PC-9 (cell line): ENCODE measurements at regions not wholly inside any gene's neighbourhood (a gene's known extent, or its start where the extent isn't known, plus 50 kb on each side); places are given as distances from the start of the nearest gene placed in this dataset.

Source experiments
- BruUV-seq: library from RNA; stranded (reverse); fragments of 400-500 nt; replicated peaks from 2 replicates; lab custom pipeline; 2021; lab: Mats Ljungman, UMichigan
- CTCF ChIA-PET: fragments of 300-600 bp; sonication (Branson Sonifier 250); formaldehyde crosslinking; loops from one replicate; lab custom pipeline; 2022; ENCODE audit warnings: antibody characterized with exemption; lab: Charles Lee
- POLR2A ChIA-PET: fragments of 300-600 bp; sonication (Branson Sonifier 250); formaldehyde crosslinking; loops from one replicate; lab custom pipeline; 2022; ENCODE audit warnings: antibody characterized with exemption; ENCODE audit not compliant: unreplicated experiment; lab: Charles Lee
- DNase-seq, 2 experiments: peaks; one replicate each; pipeline versions ENCODE4 v3.0.0 to v3.0.0-alpha.2; 2015 to 2022; ENCODE audit warnings: mixed read lengths in 1 of 2
- H2AFZ ChIP-seq: fragments of 200-600 bp; sonication (generic); 2 replicates; pipeline ENCODE4 v1.8.1; 2017; ENCODE audit warnings: antibody characterized with exemption
- H3F3A ChIP-seq: fragments of 200-600 bp; sonication (generic); 2 replicates; pipeline ENCODE4 v1.8.1; 2017; ENCODE audit warnings: antibody characterized with exemption, mild to moderate bottlenecking, low read depth; ENCODE audit not compliant: insufficient read depth
- H3K27ac ChIP-seq: fragments of 200-600 bp; sonication (generic); 2 replicates; pipeline ENCODE4 v1.6.1; 2016; ENCODE audit warnings: mixed run types
- H3K27me3 ChIP-seq: fragments of 200-600 bp; sonication (generic); 2 replicates; pipeline ENCODE4 v1.6.1; 2016; ENCODE audit warnings: low read depth, mixed run types; ENCODE audit not compliant: insufficient read depth
- H3K36me3 ChIP-seq: fragments of 200-600 bp; sonication (generic); 2 replicates; pipeline ENCODE4 v1.6.1; 2016; ENCODE audit warnings: low read depth, mixed run types
- H3K4me1 ChIP-seq: fragments of 200-600 bp; sonication (generic); replicated peaks from 2 replicates; pipeline ENCODE4 v1.6.1; 2016; ENCODE audit warnings: mixed run types; ENCODE audit not compliant: insufficient read depth
- H3K4me2 ChIP-seq: fragments of 200-600 bp; sonication (generic); 2 replicates; pipeline ENCODE4 v1.6.1; 2017; ENCODE audit warnings: mixed run types
- H3K4me3 ChIP-seq: fragments of 200-600 bp; sonication (generic); 2 replicates; pipeline ENCODE4 v1.6.1; 2016; ENCODE audit warnings: mixed run types
- H3K79me2 ChIP-seq: fragments of 200-600 bp; sonication (generic); 2 replicates; pipeline ENCODE4 v1.6.1; 2017; ENCODE audit warnings: low read depth, mixed run types
- H3K9me2 ChIP-seq: fragments of 200-600 bp; sonication (generic); 2 replicates; pipeline ENCODE4 v1.8.1; 2017; ENCODE audit warnings: mild to moderate bottlenecking; ENCODE audit not compliant: insufficient read depth
- H3K9me3 ChIP-seq: fragments of 200-600 bp; sonication (generic); 2 replicates; pipeline ENCODE4 v1.8.1; 2016; ENCODE audit warnings: low read depth; ENCODE audit not compliant: insufficient read depth
- H4K20me1 ChIP-seq: fragments of 200-600 bp; sonication (generic); 2 replicates; pipeline ENCODE4 v1.8.1; 2017; ENCODE audit not compliant: insufficient read depth
- EZH2 ChIP-seq: fragments of 200-600 bp; sonication (generic); IDR thresholded peaks from 2 replicates; pipeline ENCODE4 v1.8.0; 2017; ENCODE audit warnings: antibody characterized with exemption, low read depth
- intact Hi-C: fragments of 100-400 bp; cut with micrococcal nuclease; formaldehyde crosslinking; loops from one replicate; pipeline ENCODE4 v1.10.0; 2022; ENCODE audit not compliant: unreplicated experiment
- TF ChIP-seq, protein P1 (sequence below): fragments of 200-600 bp; sonication (generic); conservative IDR thresholded peaks from 2 replicates; pipeline ENCODE4 v1.6.1; 2017; ENCODE audit warnings: mixed run types, antibody characterized with exemption, mild to moderate bottlenecking, moderate library complexity

DNA sequence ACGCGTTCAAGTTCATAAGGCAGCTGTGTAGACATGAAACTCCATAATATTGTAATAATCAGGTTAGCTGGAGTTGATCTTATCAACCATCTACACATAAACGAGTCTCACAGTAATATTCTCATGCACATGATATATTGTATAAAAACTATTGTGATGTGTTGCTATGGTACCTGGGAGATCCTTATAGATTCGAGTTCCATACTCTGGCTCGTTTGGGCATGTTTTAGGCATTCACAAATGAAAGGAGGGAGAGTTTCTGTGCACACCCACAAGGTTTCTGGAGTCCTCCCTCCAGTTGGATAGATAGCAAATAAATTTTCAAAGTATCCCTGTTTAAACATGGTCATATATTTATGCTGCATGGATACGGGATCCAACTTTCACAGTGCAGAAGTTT lies 567.5 kb upstream of the SLC35B3 start:
- Histone ChIP-seq H3K9me3 (no peaks in the 10 kb centered on the region), H2AFZ (no peak overlapping the region), H3K4me2 (no peak overlapping the region), H3K4me3 (no peak overlapping the region), H3K79me2 (no peaks in the 10 kb centered on the region), H3K9me2 (no peaks in the 10 kb centered on the region), H3K36me3 (no peaks in the 10 kb centered on the region), H3K27ac (no peak overlapping the region), H3K4me1 (no peaks in the 10 kb centered on the region), H3F3A (no peaks in the 10 kb centered on the region), H4K20me1 (no peaks in the 10 kb centered on the region), H3K27me3 (no peaks in the 10 kb centered on the region)
- POLR2A ChIA-PET = no interaction called here
- CTCF ChIA-PET = no interaction called here
- intact Hi-C loops = no loop called here
- TF ChIP-seq, protein P1, sequence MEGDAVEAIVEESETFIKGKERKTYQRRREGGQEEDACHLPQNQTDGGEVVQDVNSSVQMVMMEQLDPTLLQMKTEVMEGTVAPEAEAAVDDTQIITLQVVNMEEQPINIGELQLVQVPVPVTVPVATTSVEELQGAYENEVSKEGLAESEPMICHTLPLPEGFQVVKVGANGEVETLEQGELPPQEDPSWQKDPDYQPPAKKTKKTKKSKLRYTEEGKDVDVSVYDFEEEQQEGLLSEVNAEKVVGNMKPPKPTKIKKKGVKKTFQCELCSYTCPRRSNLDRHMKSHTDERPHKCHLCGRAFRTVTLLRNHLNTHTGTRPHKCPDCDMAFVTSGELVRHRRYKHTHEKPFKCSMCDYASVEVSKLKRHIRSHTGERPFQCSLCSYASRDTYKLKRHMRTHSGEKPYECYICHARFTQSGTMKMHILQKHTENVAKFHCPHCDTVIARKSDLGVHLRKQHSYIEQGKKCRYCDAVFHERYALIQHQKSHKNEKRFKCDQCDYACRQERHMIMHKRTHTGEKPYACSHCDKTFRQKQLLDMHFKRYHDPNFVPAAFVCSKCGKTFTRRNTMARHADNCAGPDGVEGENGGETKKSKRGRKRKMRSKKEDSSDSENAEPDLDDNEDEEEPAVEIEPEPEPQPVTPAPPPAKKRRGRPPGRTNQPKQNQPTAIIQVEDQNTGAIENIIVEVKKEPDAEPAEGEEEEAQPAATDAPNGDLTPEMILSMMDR = no peak
- no peak for TF ChIP-seq EZH2
- DNase-seq = no peak
- no TSS peak for BruUV-seq

DNA sequence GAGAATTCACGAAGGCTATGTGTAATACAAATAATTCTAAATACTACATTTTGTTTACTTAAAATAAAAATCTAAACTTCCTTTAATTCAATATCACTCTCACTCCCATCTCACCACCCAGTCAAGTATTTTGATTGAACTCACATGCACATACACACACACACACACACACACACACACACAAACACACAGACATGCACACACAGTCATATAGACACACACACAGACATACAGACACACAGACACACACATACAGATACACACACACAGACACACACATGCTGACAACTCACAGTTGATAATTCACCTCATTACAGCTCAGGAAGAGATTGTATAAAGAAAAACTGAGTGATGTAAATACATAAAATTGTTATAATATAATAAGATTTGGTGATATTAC lies 559.8 kb upstream of the SLC35B3 start:
- intact Hi-C loops = no loop called here
- no peak for TF ChIP-seq EZH2
- TF ChIP-seq, protein P1 = no peak

DNA sequence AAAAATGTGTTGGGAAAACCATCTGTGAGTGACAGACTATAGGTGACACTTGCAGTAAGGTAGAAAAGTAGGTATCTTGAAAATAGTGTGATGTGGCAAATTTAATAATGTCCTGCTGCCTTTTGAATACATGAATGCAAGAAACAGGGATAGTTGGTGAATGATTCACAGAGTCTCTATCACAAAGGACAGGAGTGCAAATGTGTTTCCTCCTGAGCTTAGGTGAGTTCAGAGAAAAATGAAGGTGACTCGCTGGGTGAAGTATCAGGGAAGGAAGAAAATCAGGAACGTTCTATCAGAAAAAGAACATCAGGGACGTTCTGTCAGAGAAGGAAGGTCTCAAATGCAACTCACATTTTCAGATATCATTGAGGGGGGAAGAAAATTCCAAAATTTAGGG lies 557.8 kb upstream of the SLC35B3 start:
- intact Hi-C loops = no loop called here
- DNase-seq = no peak

More for the DNA sequence above, 559.8 kb upstream of the SLC35B3 start:
- H2AFZ ChIP-seq = no peak overlapping the region
- no peak overlapping the region for H3K4me3 ChIP-seq
- H3K79me2 ChIP-seq = no peaks in the 10 kb centered on the region
- no peaks in the 10 kb centered on the region for H3F3A ChIP-seq
- no peaks in the 10 kb centered on the region for H3K27me3 ChIP-seq
- no TSS peak for BruUV-seq
- ChIA-PET POLR2A (interaction anchor here (0.6 kb wide), 1 partner anchor 1412 kb away, joined by 14 read pairs; no protein-coding TSS in a partner anchor), CTCF (no interaction called here)
- H3K4me2 ChIP-seq = no peak overlapping the region
- no peaks in the 10 kb centered on the region for H3K36me3 ChIP-seq
- H3K27ac ChIP-seq = no peak overlapping the region
- H4K20me1 ChIP-seq = no peaks in the 10 kb centered on the region
- DNase-seq = no peak
- no peaks in the 10 kb centered on the region for H3K9me2 ChIP-seq
- no peaks in the 10 kb centered on the region for H3K4me1 ChIP-seq
- H3K9me3 ChIP-seq = no peaks in the 10 kb centered on the region

More for the DNA sequence above, 557.8 kb upstream of the SLC35B3 start:
- H3K4me1 ChIP-seq = no peaks in the 10 kb centered on the region
- H2AFZ ChIP-seq = no peak overlapping the region
- no peaks in the 10 kb centered on the region for H3K9me3 ChIP-seq
- H3K9me2 ChIP-seq = no peaks in the 10 kb centered on the region
- no peaks in the 10 kb centered on the region for H3K36me3 ChIP-seq
- H3K4me2 ChIP-seq = no peak overlapping the region
- CTCF ChIA-PET = no interaction called here
- POLR2A ChIA-PET = no interaction called here
- H3K27me3 ChIP-seq = no peaks in the 10 kb centered on the region
- no peak overlapping the region for H3K27ac ChIP-seq
- TF ChIP-seq, protein P1 = no peak
- TF ChIP-seq EZH2 = no peak
- BruUV-seq = no TSS peak
- no peaks in the 10 kb centered on the region for H4K20me1 ChIP-seq
- H3K4me3 ChIP-seq = no peak overlapping the region
- H3F3A ChIP-seq = no peaks in the 10 kb centered on the region
- H3K79me2 ChIP-seq = no peaks in the 10 kb centered on the region
